SK-N-MC (cell line): ENCODE measurements at regions not wholly inside any gene's neighbourhood (a gene's known extent, or its start where the extent isn't known, plus 50 kb on each side); places are given as distances from the start of the nearest gene placed in this dataset.

Source experiments
- EZH2 ChIP-seq: fragments of 200-600 bp; sonication (generic); IDR thresholded peaks from one replicate; pipeline ENCODE4 v1.6.1; 2017; ENCODE audit warnings: antibody characterized with exemption
- POLR2AphosphoS5 ChIP-seq: IDR thresholded peaks from 2 replicates; pipeline ENCODE4 v1.6.1; 2012; ENCODE audit warnings: mild to moderate bottlenecking, low read depth, low read length, borderline replicate concordance

DNA sequence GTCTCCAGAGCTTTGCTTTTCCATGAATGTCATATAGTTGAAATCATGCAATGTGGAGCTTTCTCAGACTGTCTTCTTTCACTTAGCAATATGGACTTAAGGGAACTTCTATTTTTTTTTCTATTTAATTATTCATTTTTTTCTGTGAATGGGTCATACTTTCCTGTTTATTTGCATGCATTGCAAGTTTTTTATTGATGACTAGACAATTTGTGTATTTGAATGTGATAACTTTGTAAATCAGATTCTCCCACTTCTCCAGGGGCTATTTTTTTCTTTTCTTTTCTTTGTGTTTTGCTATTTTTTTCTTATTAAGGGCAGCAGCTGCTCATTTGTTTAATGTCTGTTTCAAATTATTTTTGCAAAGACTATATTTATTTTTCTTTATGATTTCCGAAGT is 1019.8 kb upstream of the ATXN7L3B start:
- TF ChIP-seq POLR2AphosphoS5 (no peak), EZH2 (no peak)
